ENCODE measurements at regions not wholly inside any gene's neighbourhood (a gene's known extent, or its start where the extent isn't known, plus 50 kb on each side); places are given as distances from the start of the nearest gene placed in this dataset.

DNA sequence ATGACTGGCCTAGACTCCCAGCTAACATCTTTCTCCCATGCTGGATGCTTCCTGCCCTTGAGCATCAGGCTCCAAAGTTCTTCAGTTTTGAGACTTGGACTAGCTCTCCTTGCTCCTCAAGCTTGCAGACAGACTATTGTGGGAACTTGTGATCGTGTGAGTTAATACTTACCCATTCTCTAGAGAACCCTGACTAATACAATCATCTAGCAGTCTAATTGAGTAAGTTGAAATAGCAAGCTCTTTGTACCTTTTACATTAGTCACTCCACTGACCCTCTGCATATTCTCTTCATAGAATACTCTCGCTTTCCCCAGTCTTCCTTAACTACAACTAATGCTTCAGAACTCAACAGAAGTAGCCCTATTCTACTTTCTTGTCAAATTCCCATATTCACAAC lies 434.6 kb upstream of the NXPH2 start:
- Histone ChIP-seq H3K27ac (ENCODE audit: low read depth in 2 of 2, low read length in 1 of 2) (no peak overlapping the region), H2AFZ (ENCODE audit: low read depth) (no peak overlapping the region), H3K9me2 (no peaks in the 10 kb centered on the region), H3K9ac (no peak overlapping the region), H3K79me2 (ENCODE audit: insufficient read depth) (no peaks in the 10 kb centered on the region), H3F3A (replicated peaks; ENCODE audit: insufficient read depth) (no peaks in the 10 kb centered on the region), H3K27me3 (ENCODE audit: insufficient read depth) (no peaks in the 10 kb centered on the region), H3K4me3 (ENCODE audit: low read depth in 2 of 2, low read length in 1 of 2) (no peak overlapping the region), H3K9me3 (no peaks in the 10 kb centered on the region), H3K4me1 (ENCODE audit: control insufficient read depth in 1 of 2, insufficient read depth in 2 of 2, low read depth in 1 of 2, low read length in 1 of 2) (no peaks in the 10 kb centered on the region), H3K4me2 (no peak overlapping the region), H3K36me3 (replicated peaks in 1 of 2; ENCODE audit: control insufficient read depth in 1 of 2, insufficient read depth in 2 of 2, low read length in 1 of 2) (no peaks in the 10 kb centered on the region), H4K20me1 (ENCODE audit: insufficient read depth) (no peaks in the 10 kb centered on the region)
- POLR2A ChIA-PET: no interaction called here
- CTCF ChIA-PET: no interaction called here
- no peak for DNase-seq
- 6% methylated on average over 2 of the region's 2 CpGs for WGBS (ENCODE audit: low lambda C conversion rate)
- TF ChIP-seq POLR2AphosphoS5 (IDR thresholded peaks at IDR 0.05; ENCODE audit: low read depth, low read length): no peak
- no peak for TF ChIP-seq FOSL2 (IDR thresholded peaks at IDR 0.05; ENCODE audit: borderline replicate concordance, low read depth)
- no peak for TF ChIP-seq TAF1 (IDR thresholded peaks at IDR 0.05; ENCODE audit: borderline replicate concordance, low read depth, low read length)
- TF ChIP-seq ELF1 (IDR thresholded peaks at IDR 0.05): no peak
- no peak for TF ChIP-seq RXRA (IDR thresholded peaks at IDR 0.05; ENCODE audit: borderline replicate concordance, low read depth)
- TF ChIP-seq YY1 (IDR thresholded peaks at IDR 0.05; ENCODE audit: low read depth): no peak
- TF ChIP-seq GABPA (IDR thresholded peaks at IDR 0.05; ENCODE audit: low read depth): no peak
- no peak for TF ChIP-seq SIN3A (IDR thresholded peaks at IDR 0.05; ENCODE audit: borderline replicate concordance, low read depth, low read length)
- no peak for TF ChIP-seq USF1 (IDR thresholded peaks at IDR 0.05; ENCODE audit: borderline replicate concordance, low read depth)
- TF ChIP-seq CHD2 (IDR thresholded peaks at IDR 0.05; ENCODE audit: low read length, partially characterized antibody): no peak
- TF ChIP-seq IRF3 (IDR thresholded peaks at IDR 0.05; ENCODE audit: low read depth, low read length): no peak
- no peak for TF ChIP-seq EP300 (IDR thresholded peaks at IDR 0.05; ENCODE audit: borderline replicate concordance in 1 of 2, low read depth in 1 of 2, low read length in 1 of 2)
- TF ChIP-seq PBX3 (IDR thresholded peaks at IDR 0.05): no peak
- TF ChIP-seq NRF1 (IDR thresholded peaks at IDR 0.05; ENCODE audit: low read depth, low read length): no peak
- TF ChIP-seq, protein P1, sequence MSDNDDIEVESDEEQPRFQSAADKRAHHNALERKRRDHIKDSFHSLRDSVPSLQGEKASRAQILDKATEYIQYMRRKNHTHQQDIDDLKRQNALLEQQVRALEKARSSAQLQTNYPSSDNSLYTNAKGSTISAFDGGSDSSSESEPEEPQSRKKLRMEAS (IDR thresholded peaks at IDR 0.05; ENCODE audit: low read depth): no peak
- no peak for TF ChIP-seq FOXM1 (IDR thresholded peaks at IDR 0.05; ENCODE audit: low read depth)
- no peak for TF ChIP-seq NFIC (IDR thresholded peaks at IDR 0.05; ENCODE audit: borderline replicate concordance)

DNA sequence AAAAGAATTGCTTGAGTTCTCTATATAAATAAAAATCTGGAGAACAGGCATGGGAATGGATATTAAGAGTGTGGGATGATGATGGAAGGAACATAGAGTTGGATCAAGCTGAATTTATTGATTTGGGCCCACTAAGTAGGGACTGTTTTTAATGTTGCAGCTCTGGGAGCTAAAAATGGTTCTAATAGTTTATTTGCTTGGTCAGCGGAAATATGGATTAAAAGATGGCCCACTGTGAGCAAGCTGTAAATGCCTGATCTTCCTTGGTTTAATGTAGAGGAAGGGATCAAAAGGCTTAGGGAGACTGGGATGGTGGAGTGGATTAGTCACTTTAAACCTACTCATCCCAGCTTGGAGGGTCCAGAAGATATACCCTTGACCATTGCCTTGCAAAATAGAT lies 429.4 kb upstream of the NXPH2 start:
- Histone ChIP-seq H3K4me3 (ENCODE audit: low read depth in 2 of 2, low read length in 1 of 2) (no peak overlapping the region), H3K9me2 (no peaks in the 10 kb centered on the region), H3K27me3 (ENCODE audit: insufficient read depth) (no peaks in the 10 kb centered on the region), H3K9me3 (no peaks in the 10 kb centered on the region), H3K79me2 (ENCODE audit: insufficient read depth) (no peaks in the 10 kb centered on the region), H3K27ac (ENCODE audit: low read depth in 2 of 2, low read length in 1 of 2) (no peak overlapping the region), H3K9ac (no peak overlapping the region), H3K4me2 (no peak overlapping the region), H4K20me1 (ENCODE audit: insufficient read depth) (no peaks in the 10 kb centered on the region), H3F3A (replicated peaks; ENCODE audit: insufficient read depth) (no peaks in the 10 kb centered on the region), H2AFZ (ENCODE audit: low read depth) (no peak overlapping the region), H3K36me3 (replicated peaks in 1 of 2; ENCODE audit: control insufficient read depth in 1 of 2, insufficient read depth in 2 of 2, low read length in 1 of 2) (no peaks in the 10 kb centered on the region), H3K4me1 (ENCODE audit: control insufficient read depth in 1 of 2, insufficient read depth in 2 of 2, low read depth in 1 of 2, low read length in 1 of 2) (no peaks in the 10 kb centered on the region)
- ChIA-PET CTCF (interaction anchor here (1.1 kb wide), 1 partner anchor 42 kb away, joined by 3 read pairs; no protein-coding TSS in a partner anchor), POLR2A (no interaction called here)
- WGBS (ENCODE audit: low lambda C conversion rate): 56% methylated on average over 1 of the region's 1 CpG
- no peak for DNase-seq
- TF ChIP-seq RFX5 (IDR thresholded peaks at IDR 0.05; ENCODE audit: low read length) (no peak), SIN3A (IDR thresholded peaks at IDR 0.05; ENCODE audit: borderline replicate concordance, low read depth, low read length) (no peak), NRF1 (IDR thresholded peaks at IDR 0.05; ENCODE audit: low read depth, low read length) (no peak), EP300 (IDR thresholded peaks at IDR 0.05; ENCODE audit: borderline replicate concordance in 1 of 2, low read depth in 1 of 2, low read length in 1 of 2) (no peak), TCF12 (IDR thresholded peaks at IDR 0.05) (no peak), USF1 (IDR thresholded peaks at IDR 0.05; ENCODE audit: borderline replicate concordance, low read depth) (no peak)
- TF ChIP-seq, protein P2, sequence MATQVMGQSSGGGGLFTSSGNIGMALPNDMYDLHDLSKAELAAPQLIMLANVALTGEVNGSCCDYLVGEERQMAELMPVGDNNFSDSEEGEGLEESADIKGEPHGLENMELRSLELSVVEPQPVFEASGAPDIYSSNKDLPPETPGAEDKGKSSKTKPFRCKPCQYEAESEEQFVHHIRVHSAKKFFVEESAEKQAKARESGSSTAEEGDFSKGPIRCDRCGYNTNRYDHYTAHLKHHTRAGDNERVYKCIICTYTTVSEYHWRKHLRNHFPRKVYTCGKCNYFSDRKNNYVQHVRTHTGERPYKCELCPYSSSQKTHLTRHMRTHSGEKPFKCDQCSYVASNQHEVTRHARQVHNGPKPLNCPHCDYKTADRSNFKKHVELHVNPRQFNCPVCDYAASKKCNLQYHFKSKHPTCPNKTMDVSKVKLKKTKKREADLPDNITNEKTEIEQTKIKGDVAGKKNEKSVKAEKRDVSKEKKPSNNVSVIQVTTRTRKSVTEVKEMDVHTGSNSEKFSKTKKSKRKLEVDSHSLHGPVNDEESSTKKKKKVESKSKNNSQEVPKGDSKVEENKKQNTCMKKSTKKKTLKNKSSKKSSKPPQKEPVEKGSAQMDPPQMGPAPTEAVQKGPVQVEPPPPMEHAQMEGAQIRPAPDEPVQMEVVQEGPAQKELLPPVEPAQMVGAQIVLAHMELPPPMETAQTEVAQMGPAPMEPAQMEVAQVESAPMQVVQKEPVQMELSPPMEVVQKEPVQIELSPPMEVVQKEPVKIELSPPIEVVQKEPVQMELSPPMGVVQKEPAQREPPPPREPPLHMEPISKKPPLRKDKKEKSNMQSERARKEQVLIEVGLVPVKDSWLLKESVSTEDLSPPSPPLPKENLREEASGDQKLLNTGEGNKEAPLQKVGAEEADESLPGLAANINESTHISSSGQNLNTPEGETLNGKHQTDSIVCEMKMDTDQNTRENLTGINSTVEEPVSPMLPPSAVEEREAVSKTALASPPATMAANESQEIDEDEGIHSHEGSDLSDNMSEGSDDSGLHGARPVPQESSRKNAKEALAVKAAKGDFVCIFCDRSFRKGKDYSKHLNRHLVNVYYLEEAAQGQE (IDR thresholded peaks at IDR 0.05; ENCODE audit: low read depth, low read length): no peak
- TF ChIP-seq, protein P3, sequence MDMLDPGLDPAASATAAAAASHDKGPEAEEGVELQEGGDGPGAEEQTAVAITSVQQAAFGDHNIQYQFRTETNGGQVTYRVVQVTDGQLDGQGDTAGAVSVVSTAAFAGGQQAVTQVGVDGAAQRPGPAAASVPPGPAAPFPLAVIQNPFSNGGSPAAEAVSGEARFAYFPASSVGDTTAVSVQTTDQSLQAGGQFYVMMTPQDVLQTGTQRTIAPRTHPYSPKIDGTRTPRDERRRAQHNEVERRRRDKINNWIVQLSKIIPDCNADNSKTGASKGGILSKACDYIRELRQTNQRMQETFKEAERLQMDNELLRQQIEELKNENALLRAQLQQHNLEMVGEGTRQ (IDR thresholded peaks at IDR 0.05; ENCODE audit: borderline replicate concordance, low read depth, low read length): no peak

Data from SK-N-SH (cell line).